GM19463 (cell line): ENCODE measurements at regions not wholly inside any gene's neighbourhood (a gene's known extent, or its start where the extent isn't known, plus 50 kb on each side); places are given as distances from the start of the nearest gene placed in this dataset.

Experiments
- ATAC-seq: cut with Tn5 transposase; IDR thresholded peaks from one replicate; pipeline ENCODE4 v1.9.1; 2021; ENCODE audit warnings: mild to moderate bottlenecking, moderate library complexity; ENCODE audit not compliant: unreplicated experiment

DNA sequence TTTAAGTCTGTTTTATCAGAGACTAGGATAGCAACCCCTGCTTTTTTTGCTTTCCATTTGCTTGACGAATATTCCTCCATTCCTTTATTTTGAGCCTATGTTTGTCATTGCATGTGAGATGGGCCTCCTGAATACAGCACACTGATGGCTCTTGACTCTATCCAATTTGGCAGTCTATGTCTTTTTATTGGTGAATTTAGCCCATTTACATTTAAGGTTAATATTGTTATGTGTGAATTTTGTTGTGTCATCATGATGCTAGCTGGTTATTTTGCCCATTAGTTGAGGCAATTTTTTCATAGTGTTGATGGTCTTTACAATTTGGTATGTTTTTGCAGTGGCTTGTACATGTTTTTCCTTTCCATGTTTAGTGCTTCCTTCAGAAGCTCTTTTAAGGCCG, 50.7 kb upstream of the PDE4B start:
- no peak for ATAC-seq
